H9 (cell line): ENCODE measurements at regions not wholly inside any gene's neighbourhood (a gene's known extent, or its start where the extent isn't known, plus 50 kb on each side); places are given as distances from the start of the nearest gene placed in this dataset.

Experiments
- DNase-seq: peaks from one replicate; pipeline ENCODE4 v3.0.0-alpha.2; 2017
- H2AFZ ChIP-seq: one replicate; pipeline ENCODE4 v1.6.1; 2013; ENCODE audit warnings: mild to moderate bottlenecking, low read length, control low read depth, moderate library complexity
- H2AK5ac ChIP-seq: 2 replicates; pipeline ENCODE4 v1.6.1; 2013; ENCODE audit warnings: low read length, control low read depth, mixed read lengths; ENCODE audit not compliant: insufficient read length
- H2BK120ac ChIP-seq: one replicate; pipeline ENCODE4 v1.6.1; 2013; ENCODE audit warnings: low read depth, mild to moderate bottlenecking, low read length, control low read depth, inconsistent platforms; ENCODE audit not compliant: poor library complexity, severe bottlenecking
- H2BK12ac ChIP-seq: 2 replicates; pipeline ENCODE4 v1.6.1; 2013; ENCODE audit warnings: low read length, control low read depth, mixed read lengths, low read depth; ENCODE audit not compliant: insufficient read length
- H2BK15ac ChIP-seq: 2 replicates; pipeline ENCODE4 v1.6.1; 2013; ENCODE audit warnings: low read depth, low read length, control low read depth
- H2BK20ac ChIP-seq: one replicate; pipeline ENCODE4 v1.6.1; 2013; ENCODE audit warnings: low read depth, mild to moderate bottlenecking, low read length, control low read depth, inconsistent platforms; ENCODE audit not compliant: poor library complexity, severe bottlenecking
- H2BK5ac ChIP-seq: 2 replicates; pipeline ENCODE4 v1.6.1; 2013; ENCODE audit warnings: low read length, control low read depth, mixed read lengths; ENCODE audit not compliant: insufficient read length
- H3K14ac ChIP-seq: 2 replicates; pipeline ENCODE4 v1.6.1; 2013; ENCODE audit warnings: low read length, control low read depth; ENCODE audit not compliant: insufficient read depth
- H3K18ac ChIP-seq: 2 replicates; pipeline ENCODE4 v1.6.1; 2013; ENCODE audit warnings: low read depth, mild to moderate bottlenecking, mixed read lengths, low read length, control low read depth; ENCODE audit not compliant: insufficient read length
- H3K23ac ChIP-seq: 2 replicates; pipeline ENCODE4 v1.6.1; 2013; ENCODE audit warnings: low read length, control low read depth, mixed read lengths, low read depth; ENCODE audit not compliant: insufficient read length
- H3K23me2 ChIP-seq: 2 replicates; pipeline ENCODE4 v1.6.1; 2013; ENCODE audit warnings: low read depth, mild to moderate bottlenecking, mixed read lengths, low read length, control low read depth; ENCODE audit not compliant: insufficient read length, poor library complexity, severe bottlenecking
- H3K27ac ChIP-seq: 2 replicates; pipeline ENCODE4 v1.5.1; 2013; ENCODE audit warnings: low read length, control low read depth, mixed read lengths, low read depth; ENCODE audit not compliant: insufficient read length
- H3K27me3 ChIP-seq: 2 replicates; pipeline ENCODE4 v1.6.1; 2013; ENCODE audit warnings: low read length, control low read depth, inconsistent platforms; ENCODE audit not compliant: insufficient read depth
- H3K4ac ChIP-seq: 2 replicates; pipeline ENCODE4 v1.6.1; 2013; ENCODE audit warnings: low read depth, mild to moderate bottlenecking, control low read depth, inconsistent platforms, low read length, moderate library complexity
- H3K4me1 ChIP-seq: 2 replicates; pipeline ENCODE4 v1.6.1; 2013; ENCODE audit warnings: low read length, control low read depth, inconsistent platforms; ENCODE audit not compliant: insufficient read depth
- H3K4me2 ChIP-seq: 2 replicates; pipeline ENCODE4 v1.6.1; 2013; ENCODE audit warnings: low read length, control low read depth, mixed read lengths; ENCODE audit not compliant: insufficient read length, insufficient read depth
- H3K56ac ChIP-seq: 2 replicates; pipeline ENCODE4 v1.6.1; 2013; ENCODE audit warnings: low read depth, mild to moderate bottlenecking, mixed read lengths, low read length, control low read depth; ENCODE audit not compliant: insufficient read length
- H3K79me1 ChIP-seq: 2 replicates; pipeline ENCODE4 v1.6.1; 2013; ENCODE audit warnings: low read depth, mild to moderate bottlenecking, moderate library complexity, low read length, control low read depth, inconsistent platforms; ENCODE audit not compliant: insufficient read depth, poor library complexity, severe bottlenecking
- H3K79me2 ChIP-seq: 2 replicates; pipeline ENCODE4 v1.6.1; 2013; ENCODE audit warnings: low read length, control low read depth, inconsistent platforms; ENCODE audit not compliant: insufficient read depth
- H3K9ac ChIP-seq: 2 replicates; pipeline ENCODE4 v1.6.1; 2013; ENCODE audit warnings: low read length, control low read depth, mixed read lengths; ENCODE audit not compliant: insufficient read length; ENCODE audit errors: extremely low read depth
- H3K9me3 ChIP-seq: one replicate; pipeline ENCODE4 v1.6.1; 2013; ENCODE audit warnings: low read depth, low read length, inconsistent platforms; ENCODE audit not compliant: control insufficient read depth
- H3T11ph ChIP-seq: one replicate; pipeline ENCODE4 v1.6.1; 2013; ENCODE audit warnings: mild to moderate bottlenecking, low read length, control low read depth, inconsistent platforms
- H4K20me1 ChIP-seq: one replicate; pipeline ENCODE4 v1.6.1; 2013; ENCODE audit not compliant: control insufficient read depth, insufficient read length, insufficient read depth
- H4K5ac ChIP-seq: 2 replicates; pipeline ENCODE4 v1.6.1; 2013; ENCODE audit warnings: low read depth, mild to moderate bottlenecking, mixed read lengths, low read length, control low read depth; ENCODE audit not compliant: insufficient read length
- H4K8ac ChIP-seq: replicated peaks from 2 replicates; pipeline ENCODE4 v1.6.1; 2013; ENCODE audit warnings: low read length, control low read depth, mixed read lengths, low read depth; ENCODE audit not compliant: insufficient read length
- H4K91ac ChIP-seq: 2 replicates; pipeline ENCODE4 v1.6.1; 2013; ENCODE audit warnings: low read depth, mild to moderate bottlenecking, moderate library complexity, mixed read lengths, low read length, control low read depth; ENCODE audit not compliant: insufficient read length
- H3K27ac Mint-ChIP-seq, 3 experiments: 2 replicates in 2 of 3; 3 replicates in 1 of 3; pipeline ENCODE4 v1.8.0; 2020 to 2021; ENCODE audit warnings: mixed read lengths in 3 of 3, mild to moderate bottlenecking in 1 of 3, moderate library complexity in 1 of 3
- H3K27me3 Mint-ChIP-seq: 2 replicates; pipeline ENCODE4 v1.8.0; 2021; ENCODE audit warnings: low read depth, mild to moderate bottlenecking, moderate library complexity, mixed read lengths
- H3K36me3 Mint-ChIP-seq, 3 experiments: 2 replicates in 2 of 3; 3 replicates in 1 of 3; pipeline ENCODE4 v1.8.0; 2020 to 2021; ENCODE audit warnings: low read depth in 3 of 3, mixed read lengths in 3 of 3; ENCODE audit not compliant: insufficient read depth in 1 of 3
- H3K4me1 Mint-ChIP-seq, 2 experiments: 2 replicates each; pipeline ENCODE4 v1.8.0; 2020; ENCODE audit warnings: mixed read lengths in 2 of 2
- H3K4me3 Mint-ChIP-seq, 2 experiments: 2 replicates in 1 of 2; 3 replicates in 1 of 2; pipeline ENCODE4 v1.8.0; 2020 to 2021; ENCODE audit warnings: mild to moderate bottlenecking in 2 of 2, mixed read lengths in 2 of 2, moderate library complexity in 1 of 2
- H3K9me3 Mint-ChIP-seq, 2 experiments: 2 replicates in 1 of 2; 3 replicates in 1 of 2; pipeline ENCODE4 v1.8.0; 2020; ENCODE audit warnings: mild to moderate bottlenecking in 2 of 2, mixed read lengths in 2 of 2, moderate library complexity in 1 of 2
- CTCF ChIP-seq: fragments of 200-600 bp; sonication (generic); conservative IDR thresholded peaks from 3 replicates; pipeline ENCODE4 v1.8.0; 2021; ENCODE audit warnings: antibody characterized with exemption, mild to moderate bottlenecking
- WGBS: extraction: QIAGEN DNeasy Blood & Tissue Kit; methylation state at CpG from one replicate; pipeline ENCODE4 v1.1.7; 2013; ENCODE audit warnings: missing lambda C conversion rate, low lambda C conversion rate, mixed read lengths; ENCODE audit not compliant: insufficient read length; ENCODE audit errors: extremely low coverage; 5-methylcytosine and 5-hydroxymethylcytosine counted together

- Mint-ChIP-seq H3K9me3 (peaks cover 4 to 9% of the 10 kb centered on the region in 2 experiments), H3K4me3 (no peak overlapping the region), H3K27me3 (peaks cover 41% of the 10 kb centered on the region), H3K36me3 (peaks cover 0 to 9% (median 3%) of the 10 kb centered on the region in 3 experiments; a peak in 6 of 7 replicates), H3K4me1 (peaks cover 7 to 10% of the 10 kb centered on the region in 2 experiments), H3K27ac (no peak overlapping the region)
- Histone ChIP-seq H2BK120ac (no peak overlapping the region), H3K79me1 (no peaks in the 10 kb centered on the region), H4K5ac (no peak overlapping the region), H2AK5ac (no peak overlapping the region), H3K27ac (no peak overlapping the region), H3K56ac (no peak overlapping the region), H3K9ac (no peak overlapping the region), H4K20me1 (no peaks in the 10 kb centered on the region), H3T11ph (no peak overlapping the region), H4K91ac (no peak overlapping the region), H3K23ac (no peak overlapping the region), H2BK20ac (no peak overlapping the region), H3K9me3 (no peaks in the 10 kb centered on the region), H3K18ac (no peak overlapping the region), H2BK5ac (no peak overlapping the region), H3K4me1 (no peaks in the 10 kb centered on the region), H2BK15ac (no peak overlapping the region), H3K14ac (no peak overlapping the region), H4K8ac (no peak overlapping the region), H3K23me2 (no peaks in the 10 kb centered on the region), H3K27me3 (no peaks in the 10 kb centered on the region), H3K79me2 (no peaks in the 10 kb centered on the region), H3K4ac (no peak overlapping the region), H3K4me2 (no peak overlapping the region), H2AFZ (no peak overlapping the region), H2BK12ac (no peak overlapping the region)
- TF ChIP-seq CTCF, result no peak
- no peak for DNase-seq
- WGBS, result no CpG with 5 or more reads among the region's 4 CpGs
Measured at GRCh38 chr20:36084897-36085613, 69.5 kb upstream of the EPB41L1 start.
